Large intestine (tissue), 3 donors: ENCODE measurements at regions not wholly inside any gene's neighbourhood (a gene's known extent, or its start where the extent isn't known, plus 50 kb on each side); places are given as distances from the start of the nearest gene placed in this dataset.

Experiments used
- DNase-seq, 2 donors: peaks; one replicate each; pipeline versions ENCODE4 v3.0.0 to v3.0.0-alpha.2; 2013
- H3K27ac ChIP-seq: one replicate; pipeline ENCODE4 v1.5.1; 2013; ENCODE audit warnings: low read length
- H3K27me3 ChIP-seq: 2 replicates; pipeline ENCODE4 v1.6.1; 2013; ENCODE audit warnings: low read length; ENCODE audit not compliant: control insufficient read depth, insufficient read depth
- H3K36me3 ChIP-seq: 2 replicates; pipeline ENCODE4 v1.6.1; 2013; ENCODE audit warnings: low read length; ENCODE audit not compliant: control insufficient read depth, insufficient read depth
- H3K4me1 ChIP-seq: one replicate; pipeline ENCODE4 v1.6.1; 2013; ENCODE audit warnings: low read length; ENCODE audit not compliant: control insufficient read depth, insufficient read depth
- H3K4me3 ChIP-seq: one replicate; pipeline ENCODE4 v1.5.1; 2013; ENCODE audit warnings: low read length
- H3K9me3 ChIP-seq: one replicate; pipeline ENCODE4 v1.6.1; 2013; ENCODE audit warnings: mild to moderate bottlenecking, low read depth, low read length, moderate library complexity; ENCODE audit not compliant: control insufficient read depth
- WGBS: methylation state at CpG from one replicate; pipeline ENCODE4 v1.1.5; 2013; ENCODE audit warnings: low lambda C conversion rate; ENCODE audit not compliant: insufficient coverage; 5-methylcytosine and 5-hydroxymethylcytosine counted together

DNA sequence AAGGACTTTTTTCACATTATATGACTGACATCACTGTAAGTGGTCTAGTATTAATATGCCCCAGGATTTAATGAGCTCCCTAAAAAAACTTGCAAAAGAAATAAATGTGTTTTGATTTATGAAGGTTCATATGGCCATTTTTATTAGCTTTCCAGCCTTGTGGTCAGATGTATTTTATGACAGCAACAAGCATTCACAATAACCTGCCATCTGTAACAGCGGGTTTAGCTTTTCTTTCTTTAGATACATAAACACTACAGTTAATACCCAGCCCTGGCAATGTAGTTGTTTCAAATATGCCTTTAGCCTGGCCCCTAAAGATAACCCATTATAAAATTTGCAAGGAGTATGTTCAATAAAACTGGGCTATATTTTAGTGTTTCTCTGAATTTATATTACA, 1063.8 kb downstream of the SOCS6 start:
- no peak for DNase-seq
- Histone ChIP-seq H3K9me3 (no peaks in the 10 kb centered on the region), H3K27ac (no peak overlapping the region), H3K27me3 (no peaks in the 10 kb centered on the region), H3K4me1 (no peaks in the 10 kb centered on the region), H3K4me3 (no peak overlapping the region), H3K36me3 (no peaks in the 10 kb centered on the region)
- no CpG with 5 or more reads among the region's 1 CpG for WGBS

DNA sequence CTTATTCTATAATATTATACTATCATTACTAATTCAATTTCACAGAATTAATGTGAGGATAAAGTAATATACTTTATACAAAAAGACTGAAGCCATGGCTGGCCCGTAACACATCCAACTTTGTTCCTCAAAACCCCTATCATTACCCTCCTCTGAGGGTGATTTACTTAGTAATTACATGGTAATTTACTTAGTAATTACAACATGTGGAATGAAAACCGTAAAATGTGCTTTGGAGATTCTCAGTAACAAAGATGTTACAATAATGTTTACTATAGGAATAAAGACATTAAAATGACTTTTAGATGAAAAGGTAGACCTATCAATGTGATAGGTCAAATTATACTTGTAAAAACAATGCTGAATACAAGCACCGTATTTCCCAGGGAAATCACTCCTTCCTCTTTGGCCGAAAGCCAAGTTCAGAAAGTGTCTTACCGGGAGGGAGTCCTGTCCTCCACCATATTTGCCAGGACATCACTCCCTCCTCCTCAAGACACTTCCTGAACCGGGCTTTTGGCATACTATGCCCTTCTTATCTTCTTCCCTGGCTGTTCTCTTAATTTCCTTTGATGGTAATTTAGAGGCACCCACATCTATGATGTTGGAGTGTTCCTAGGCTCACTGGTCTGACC, 1047.8 kb downstream of the SOCS6 start:
- H3K27me3 ChIP-seq, result no peaks in the 10 kb centered on the region
- 92% methylated on average over 2 of the region's 6 CpGs for WGBS
- H3K36me3 ChIP-seq, result no peaks in the 10 kb centered on the region
- no peaks in the 10 kb centered on the region for H3K4me1 ChIP-seq
- no peak overlapping the region for H3K27ac ChIP-seq
- DNase-seq, result no peak
- H3K4me3 ChIP-seq, result no peak overlapping the region
- no peaks in the 10 kb centered on the region for H3K9me3 ChIP-seq

DNA sequence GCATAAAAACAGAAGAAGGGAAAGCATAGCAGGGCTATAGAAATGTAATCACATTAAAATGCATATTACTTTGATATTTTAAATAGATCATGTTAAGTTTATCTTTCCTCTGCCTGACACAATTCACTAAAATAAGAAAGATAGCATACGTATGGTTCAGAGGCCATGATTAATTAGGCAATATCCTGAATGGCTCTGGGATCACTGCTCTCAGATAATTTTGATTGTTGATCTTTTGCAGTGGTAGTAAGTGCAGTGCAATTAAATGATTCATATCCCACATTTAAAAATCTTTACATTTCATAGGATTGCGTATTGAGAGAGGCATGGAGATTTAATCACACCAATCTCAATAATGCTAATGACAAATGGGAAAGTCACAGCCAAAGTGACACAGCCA, 1040.7 kb downstream of the SOCS6 start:
- Histone ChIP-seq H3K4me1 (no peaks in the 10 kb centered on the region), H3K4me3 (no peak overlapping the region), H3K9me3 (no peaks in the 10 kb centered on the region), H3K36me3 (no peaks in the 10 kb centered on the region), H3K27me3 (no peaks in the 10 kb centered on the region), H3K27ac (no peak overlapping the region)
- no peak for DNase-seq
- 80% methylated on average over 1 of the region's 2 CpGs for WGBS

DNA sequence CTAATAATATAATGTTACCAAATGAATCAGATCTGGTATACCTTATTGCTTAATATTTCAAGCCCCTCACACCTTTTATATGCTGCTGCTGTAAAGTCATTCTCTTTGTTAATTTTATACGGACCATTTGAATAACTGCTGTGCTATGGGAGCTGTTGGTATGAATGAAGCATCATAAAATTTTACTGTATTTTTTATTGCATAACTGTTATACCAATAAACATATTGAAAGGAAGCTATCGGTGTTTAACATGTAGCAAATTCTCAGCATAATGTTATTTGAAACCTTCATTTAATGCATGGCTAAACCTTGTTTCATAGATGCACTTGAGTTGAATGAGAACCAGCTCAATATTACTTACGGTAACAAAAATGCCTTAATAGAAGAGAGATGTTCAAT, 1040.3 kb downstream of the SOCS6 start:
- WGBS, result 100% methylated on average over 1 of the region's 3 CpGs
- Histone ChIP-seq H3K27me3 (no peaks in the 10 kb centered on the region), H3K36me3 (no peaks in the 10 kb centered on the region), H3K4me3 (no peak overlapping the region), H3K4me1 (no peaks in the 10 kb centered on the region), H3K9me3 (no peaks in the 10 kb centered on the region), H3K27ac (no peak overlapping the region)
- DNase-seq, result no peak

DNA sequence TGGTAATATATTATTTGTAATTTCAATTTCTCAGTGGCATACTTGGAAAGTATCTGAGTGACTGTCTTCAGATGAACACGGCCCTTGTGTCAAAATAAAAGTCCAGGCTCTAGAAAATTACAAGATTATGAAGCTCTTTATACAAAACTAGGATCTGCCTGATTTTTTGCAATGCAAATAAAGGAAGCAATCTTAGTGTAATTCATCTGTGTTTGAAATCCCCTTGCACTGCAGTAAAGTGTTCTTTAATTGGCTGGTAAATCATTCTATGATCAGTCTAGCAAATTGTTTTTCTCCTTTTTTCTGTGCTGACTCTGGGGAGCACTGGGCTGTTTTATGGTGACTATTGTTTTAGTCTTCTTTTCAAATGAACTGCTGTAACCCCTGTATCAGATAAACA, 1039.0 kb downstream of the SOCS6 start:
- Histone ChIP-seq H3K9me3 (no peaks in the 10 kb centered on the region), H3K36me3 (no peaks in the 10 kb centered on the region), H3K4me1 (no peaks in the 10 kb centered on the region), H3K27me3 (no peaks in the 10 kb centered on the region), H3K4me3 (no peak overlapping the region), H3K27ac (no peak overlapping the region)
- no peak for DNase-seq
- whole genome bisulfite sequencing, result no CpG with 5 or more reads among the region's 1 CpG

DNA sequence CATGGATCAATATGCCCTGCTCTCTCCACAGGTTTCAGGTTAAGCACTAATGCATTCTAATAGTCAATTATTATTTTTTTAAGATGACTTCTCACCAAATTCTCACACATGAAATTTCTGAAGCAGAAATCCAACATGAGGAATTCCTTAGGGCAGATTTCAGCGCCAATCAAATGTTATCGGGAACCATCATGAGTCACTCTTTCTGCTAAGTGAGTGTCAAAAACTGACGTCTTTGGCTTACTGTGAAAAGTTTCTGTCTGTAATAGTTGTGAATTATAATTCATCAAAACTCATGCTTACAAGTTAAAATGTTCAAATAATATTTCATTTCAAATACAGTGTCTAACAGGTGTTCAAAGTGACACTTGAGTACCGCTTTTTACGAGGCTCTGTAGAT, 1038.6 kb downstream of the SOCS6 start:
- H3K4me1 ChIP-seq, result no peaks in the 10 kb centered on the region
- H3K4me3 ChIP-seq, result no peak overlapping the region
- H3K27me3 ChIP-seq, result no peaks in the 10 kb centered on the region
- no peak for DNase-seq
- no CpG with 5 or more reads among the region's 5 CpGs for WGBS
- no peaks in the 10 kb centered on the region for H3K36me3 ChIP-seq
- no peaks in the 10 kb centered on the region for H3K9me3 ChIP-seq
- H3K27ac ChIP-seq, result no peak overlapping the region

DNA sequence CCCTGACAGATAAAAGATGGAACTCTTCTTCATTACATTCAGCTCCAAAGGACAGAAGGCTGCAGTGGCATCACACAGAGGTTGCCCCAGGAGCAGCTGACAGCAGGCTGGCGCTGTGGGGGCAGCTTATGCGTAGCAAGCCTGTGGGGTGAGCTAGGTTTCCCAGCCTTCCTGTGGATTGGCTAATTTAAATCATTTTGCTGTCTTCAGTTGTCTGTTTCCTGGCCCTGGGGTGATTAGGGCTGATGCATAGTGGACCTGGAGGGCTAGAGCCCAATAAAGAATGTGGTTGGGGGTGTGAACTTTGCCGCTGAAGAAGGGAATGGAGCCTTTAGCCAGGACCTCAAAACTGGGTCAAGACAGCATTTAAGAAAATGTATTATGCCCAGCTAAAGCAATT, 1038.0 kb downstream of the SOCS6 start:
- no peak overlapping the region for H3K27ac ChIP-seq
- DNase-seq, result no peak
- no peaks in the 10 kb centered on the region for H3K36me3 ChIP-seq
- no peak overlapping the region for H3K4me3 ChIP-seq
- H3K9me3 ChIP-seq, result no peaks in the 10 kb centered on the region
- no peaks in the 10 kb centered on the region for H3K4me1 ChIP-seq
- no peaks in the 10 kb centered on the region for H3K27me3 ChIP-seq
- WGBS, result no CpG with 5 or more reads among the region's 3 CpGs

DNA sequence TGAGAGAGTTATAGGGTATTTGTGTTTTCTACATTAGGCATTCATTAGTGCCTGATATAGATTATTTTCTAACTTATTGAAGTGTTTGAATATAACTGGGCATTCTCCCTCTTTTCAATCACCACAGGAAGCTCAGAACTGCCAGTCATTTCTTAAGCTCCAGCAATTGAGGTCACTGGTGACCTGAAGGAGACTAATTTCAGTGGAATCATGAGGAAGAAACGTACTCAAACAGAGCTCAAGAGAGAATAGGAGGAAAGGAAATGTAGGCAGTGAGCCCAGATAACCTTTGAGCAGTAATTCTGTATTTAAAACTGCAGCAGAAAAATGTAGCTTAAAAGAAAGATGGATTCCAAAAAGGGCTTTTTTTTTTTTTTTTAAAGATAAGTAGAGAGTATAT, 1035.5 kb downstream of the SOCS6 start:
- DNase-seq, result no peak
- no peak overlapping the region for H3K4me3 ChIP-seq
- H3K9me3 ChIP-seq, result no peaks in the 10 kb centered on the region
- no peak overlapping the region for H3K27ac ChIP-seq
- no peaks in the 10 kb centered on the region for H3K36me3 ChIP-seq
- no peaks in the 10 kb centered on the region for H3K4me1 ChIP-seq
- no peaks in the 10 kb centered on the region for H3K27me3 ChIP-seq
- WGBS, result 88% methylated on average over 1 of the region's 1 CpG

DNA sequence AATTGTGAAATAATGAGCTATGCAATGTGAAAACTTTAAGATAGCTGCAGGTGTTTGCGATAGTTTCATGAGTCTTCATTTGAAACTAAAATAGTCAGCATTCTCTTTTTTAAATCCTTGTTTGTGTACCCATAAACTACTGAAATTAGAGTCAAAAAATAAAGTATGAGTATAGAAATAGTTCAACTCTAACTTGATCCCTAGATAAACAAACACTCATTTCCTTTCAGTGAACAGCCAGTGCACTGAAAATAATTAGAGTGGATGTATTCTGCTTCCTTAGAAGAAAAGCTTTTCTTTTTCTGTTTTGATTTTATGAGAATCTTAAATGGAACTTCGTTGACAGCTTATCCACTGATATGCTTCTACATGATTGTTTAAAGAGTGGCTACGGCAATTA, 1033.4 kb downstream of the SOCS6 start:
- Histone ChIP-seq H3K27ac (no peak overlapping the region), H3K4me1 (no peaks in the 10 kb centered on the region), H3K27me3 (no peaks in the 10 kb centered on the region), H3K4me3 (no peak overlapping the region), H3K36me3 (no peaks in the 10 kb centered on the region), H3K9me3 (no peaks in the 10 kb centered on the region)
- WGBS, result 100% methylated on average over 1 of the region's 3 CpGs
- no peak for DNase-seq

DNA sequence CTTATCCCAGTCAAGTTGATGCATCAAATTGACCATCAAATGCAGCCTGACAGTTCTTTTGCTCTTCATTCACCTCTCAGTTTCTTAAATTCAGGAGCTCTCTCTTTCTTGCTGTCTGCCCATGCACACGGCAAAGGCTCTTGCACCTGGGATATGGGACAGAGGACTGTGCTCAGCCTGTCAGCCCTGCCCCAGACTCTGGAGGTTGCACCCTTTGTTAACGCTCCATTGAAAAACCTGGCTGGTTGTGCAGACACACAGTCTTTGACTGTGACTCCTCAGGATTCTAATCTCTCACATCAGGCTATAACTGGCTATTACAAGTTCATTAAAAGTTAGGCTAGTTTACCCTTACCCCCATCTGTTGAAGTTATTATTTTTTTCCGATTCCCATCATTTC, 1032.5 kb downstream of the SOCS6 start:
- no peaks in the 10 kb centered on the region for H3K9me3 ChIP-seq
- H3K27ac ChIP-seq, result no peak overlapping the region
- H3K36me3 ChIP-seq, result no peaks in the 10 kb centered on the region
- 80% methylated on average over 1 of the region's 3 CpGs for WGBS
- H3K27me3 ChIP-seq, result no peaks in the 10 kb centered on the region
- H3K4me3 ChIP-seq, result no peak overlapping the region
- no peaks in the 10 kb centered on the region for H3K4me1 ChIP-seq
- DNase-seq, result no peak

DNA sequence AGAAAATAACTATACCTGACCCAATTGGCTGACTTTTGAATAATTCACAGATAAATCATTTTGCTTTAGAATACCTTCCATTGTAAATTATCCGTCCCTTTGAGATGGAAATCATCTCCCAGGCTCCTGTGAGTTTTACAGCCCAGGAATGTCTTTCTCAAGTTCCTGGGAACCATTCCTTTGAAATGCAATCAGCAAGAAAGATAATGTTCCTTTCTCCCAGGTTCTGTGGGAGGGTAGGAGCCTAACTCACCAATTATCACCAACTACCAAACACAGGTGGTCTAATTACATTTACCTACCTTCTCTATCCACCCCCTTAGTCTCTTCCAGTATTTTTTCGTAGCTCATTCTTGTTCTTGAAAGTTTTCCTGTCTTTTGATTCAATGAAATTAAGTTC, 1016.0 kb downstream of the SOCS6 start:
- Histone ChIP-seq H3K9me3 (no peaks in the 10 kb centered on the region), H3K4me3 (no peak overlapping the region), H3K4me1 (no peaks in the 10 kb centered on the region), H3K27ac (no peak overlapping the region), H3K36me3 (no peaks in the 10 kb centered on the region), H3K27me3 (no peaks in the 10 kb centered on the region)
- DNase-seq, result no peak
- WGBS, result 43% methylated on average over 1 of the region's 2 CpGs
